HL-60 (cell line): ENCODE measurements at regions not wholly inside any gene's neighbourhood (a gene's known extent, or its start where the extent isn't known, plus 50 kb on each side); places are given as distances from the start of the nearest gene placed in this dataset.

ENCODE experiments used
- DNase-seq, 2 experiments: peaks; one replicate each; pipeline ENCODE4 v3.0.0-alpha.2; 2010 to 2020; ENCODE audit warnings: low read depth in 1 of 2, low spot score in 1 of 2
- H3K27ac ChIP-seq: fragments of 250-450 bp; sonication (Bioruptor Pico); replicated peaks from 2 replicates; pipeline ENCODE4 v1.5.1; 2020; ENCODE audit warnings: mild to moderate bottlenecking, moderate library complexity
- H3K27me3 ChIP-seq: fragments of 250-450 bp; sonication (Bioruptor Pico); 2 replicates; pipeline ENCODE4 v1.5.1; 2021; ENCODE audit warnings: mild to moderate bottlenecking, moderate library complexity; ENCODE audit not compliant: insufficient read depth, poor library complexity, severe bottlenecking
- H3K4me3 ChIP-seq: replicated peaks from 2 replicates; pipeline ENCODE4 v1.5.1; 2011; ENCODE audit warnings: mild to moderate bottlenecking, control low read depth, low read length; ENCODE audit not compliant: insufficient read depth
- GABPA ChIP-seq: IDR thresholded peaks from 2 replicates; pipeline ENCODE4 v1.6.1; 2012; ENCODE audit warnings: low read depth
- POLR2AphosphoS5 ChIP-seq: IDR thresholded peaks from 2 replicates; pipeline ENCODE4 v1.6.1; 2012; ENCODE audit warnings: low read depth
- SPI1 ChIP-seq: IDR thresholded peaks from 2 replicates; pipeline ENCODE4 v1.6.1; 2012; ENCODE audit warnings: low read depth, mild to moderate bottlenecking, borderline replicate concordance
- TF ChIP-seq, protein P1 (sequence below): IDR thresholded peaks from 2 replicates; pipeline ENCODE4 v1.6.1; 2012; ENCODE audit warnings: low read depth; ENCODE audit not compliant: insufficient replicate concordance
- TF ChIP-seq, protein P2 (sequence below): IDR thresholded peaks from one replicate; pipeline ENCODE4 v1.5.1; 2011; ENCODE audit warnings: low read length, control low read depth, inconsistent platforms; ENCODE audit not compliant: insufficient read depth

- H3K4me3 ChIP-seq: no peak overlapping the region
Observed at GRCh38 chr1:4089421-4090175, 189.5 kb upstream of the C1orf174 start.

GRCh38 chr1:4090556-4090955 lies 190.5 kb upstream of the C1orf174 start:
- Histone ChIP-seq H3K4me3 (no peak overlapping the region), H3K27me3 (no peaks in the 10 kb centered on the region), H3K27ac (no peak overlapping the region)
- TF ChIP-seq, protein P1, sequence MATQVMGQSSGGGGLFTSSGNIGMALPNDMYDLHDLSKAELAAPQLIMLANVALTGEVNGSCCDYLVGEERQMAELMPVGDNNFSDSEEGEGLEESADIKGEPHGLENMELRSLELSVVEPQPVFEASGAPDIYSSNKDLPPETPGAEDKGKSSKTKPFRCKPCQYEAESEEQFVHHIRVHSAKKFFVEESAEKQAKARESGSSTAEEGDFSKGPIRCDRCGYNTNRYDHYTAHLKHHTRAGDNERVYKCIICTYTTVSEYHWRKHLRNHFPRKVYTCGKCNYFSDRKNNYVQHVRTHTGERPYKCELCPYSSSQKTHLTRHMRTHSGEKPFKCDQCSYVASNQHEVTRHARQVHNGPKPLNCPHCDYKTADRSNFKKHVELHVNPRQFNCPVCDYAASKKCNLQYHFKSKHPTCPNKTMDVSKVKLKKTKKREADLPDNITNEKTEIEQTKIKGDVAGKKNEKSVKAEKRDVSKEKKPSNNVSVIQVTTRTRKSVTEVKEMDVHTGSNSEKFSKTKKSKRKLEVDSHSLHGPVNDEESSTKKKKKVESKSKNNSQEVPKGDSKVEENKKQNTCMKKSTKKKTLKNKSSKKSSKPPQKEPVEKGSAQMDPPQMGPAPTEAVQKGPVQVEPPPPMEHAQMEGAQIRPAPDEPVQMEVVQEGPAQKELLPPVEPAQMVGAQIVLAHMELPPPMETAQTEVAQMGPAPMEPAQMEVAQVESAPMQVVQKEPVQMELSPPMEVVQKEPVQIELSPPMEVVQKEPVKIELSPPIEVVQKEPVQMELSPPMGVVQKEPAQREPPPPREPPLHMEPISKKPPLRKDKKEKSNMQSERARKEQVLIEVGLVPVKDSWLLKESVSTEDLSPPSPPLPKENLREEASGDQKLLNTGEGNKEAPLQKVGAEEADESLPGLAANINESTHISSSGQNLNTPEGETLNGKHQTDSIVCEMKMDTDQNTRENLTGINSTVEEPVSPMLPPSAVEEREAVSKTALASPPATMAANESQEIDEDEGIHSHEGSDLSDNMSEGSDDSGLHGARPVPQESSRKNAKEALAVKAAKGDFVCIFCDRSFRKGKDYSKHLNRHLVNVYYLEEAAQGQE: no peak
- DNase-seq: no peak

More at GRCh38 chr1:4089421-4090175, 189.5 kb upstream of the C1orf174 start:
- Histone ChIP-seq H3K27ac (no peak overlapping the region), H3K27me3 (no peaks in the 10 kb centered on the region)
- DNase-seq: no peak
- TF ChIP-seq SPI1: no peak

GRCh38 chr1:4090976-4091660 lies 191.0 kb upstream of the C1orf174 start:
- Histone ChIP-seq H3K27ac (no peak overlapping the region), H3K27me3 (no peaks in the 10 kb centered on the region), H3K4me3 (no peak overlapping the region)
- no peak for DNase-seq
- TF ChIP-seq, protein P2, sequence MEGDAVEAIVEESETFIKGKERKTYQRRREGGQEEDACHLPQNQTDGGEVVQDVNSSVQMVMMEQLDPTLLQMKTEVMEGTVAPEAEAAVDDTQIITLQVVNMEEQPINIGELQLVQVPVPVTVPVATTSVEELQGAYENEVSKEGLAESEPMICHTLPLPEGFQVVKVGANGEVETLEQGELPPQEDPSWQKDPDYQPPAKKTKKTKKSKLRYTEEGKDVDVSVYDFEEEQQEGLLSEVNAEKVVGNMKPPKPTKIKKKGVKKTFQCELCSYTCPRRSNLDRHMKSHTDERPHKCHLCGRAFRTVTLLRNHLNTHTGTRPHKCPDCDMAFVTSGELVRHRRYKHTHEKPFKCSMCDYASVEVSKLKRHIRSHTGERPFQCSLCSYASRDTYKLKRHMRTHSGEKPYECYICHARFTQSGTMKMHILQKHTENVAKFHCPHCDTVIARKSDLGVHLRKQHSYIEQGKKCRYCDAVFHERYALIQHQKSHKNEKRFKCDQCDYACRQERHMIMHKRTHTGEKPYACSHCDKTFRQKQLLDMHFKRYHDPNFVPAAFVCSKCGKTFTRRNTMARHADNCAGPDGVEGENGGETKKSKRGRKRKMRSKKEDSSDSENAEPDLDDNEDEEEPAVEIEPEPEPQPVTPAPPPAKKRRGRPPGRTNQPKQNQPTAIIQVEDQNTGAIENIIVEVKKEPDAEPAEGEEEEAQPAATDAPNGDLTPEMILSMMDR: no peak
- no peak for TF ChIP-seq POLR2AphosphoS5
- TF ChIP-seq SPI1: no peak
- TF ChIP-seq GABPA: no peak
- TF ChIP-seq, protein P1: no peak

DNA sequence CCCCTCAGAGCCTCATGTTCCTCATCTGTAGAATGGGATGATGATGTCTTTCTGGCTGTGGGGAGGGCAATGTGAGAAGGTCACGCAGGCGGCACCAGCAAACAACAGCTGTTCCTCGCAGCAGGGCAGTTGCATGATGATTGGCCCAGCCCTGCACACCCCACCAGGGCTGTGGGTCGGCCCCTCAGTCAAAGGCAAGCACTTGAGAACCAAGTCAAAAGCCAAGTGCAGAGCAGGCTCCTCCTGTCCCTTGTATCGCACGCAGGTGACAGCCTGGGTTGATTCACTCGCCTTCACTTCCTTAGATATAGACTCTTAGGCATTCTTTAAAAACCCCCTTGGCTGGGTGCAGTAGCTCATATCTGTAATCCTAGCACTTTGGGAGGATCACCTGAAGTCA lies 191.9 kb upstream of the C1orf174 start:
- Histone ChIP-seq H3K4me3 (no peak overlapping the region), H3K27ac (no peak overlapping the region), H3K27me3 (no peaks in the 10 kb centered on the region)
- no peak for DNase-seq
- TF ChIP-seq GABPA (no peak), POLR2AphosphoS5 (no peak), SPI1 (no peak)
- TF ChIP-seq, protein P2: no peak
- TF ChIP-seq, protein P1: no peak
